Peyer's patch (tissue), 4 donors: ENCODE measurements at regions not wholly inside any gene's neighbourhood (a gene's known extent, or its start where the extent isn't known, plus 50 kb on each side); places are given as distances from the start of the nearest gene placed in this dataset.
A peak's percentile ranks its signal among the peaks of the same experiment; 100 is the strongest.
"Not testable (repeated sequence)": the region's sequence is repeated elsewhere in the genome, so short reads cannot be mapped to it uniquely, and the experiment has no call there.

Experiments
- DNase-seq, 3 donors: peaks; one replicate each; pipeline ENCODE4 v3.0.0-alpha.2; 2017 to 2019
- H3K27ac ChIP-seq, 4 donors: fragments of 200-600 bp; sonication (generic); one replicate each; pipeline ENCODE4 v1.5.1; 2016 to 2019
- H3K27me3 ChIP-seq, 2 donors: fragments of 200-600 bp; sonication (generic); one replicate each; pipeline ENCODE4 v1.5.1; 2019
- H3K36me3 ChIP-seq, 3 donors: fragments of 200-600 bp; sonication (generic); one replicate each; pipeline ENCODE4 v1.5.1; 2016 to 2019
- H3K4me1 ChIP-seq, 4 donors: fragments of 200-600 bp; sonication (generic); one replicate each; pipeline ENCODE4 v1.5.1; 2016 to 2019
- H3K4me3 ChIP-seq, 4 donors: fragments of 200-600 bp; sonication (generic); 1 replicate in 3 of 4; 2 replicates in 1 of 4; pipeline ENCODE4 v1.5.1; 2016 to 2019; ENCODE audit warnings: mild to moderate bottlenecking in 1 of 4
- H3K9me3 ChIP-seq, 4 donors: fragments of 200-600 bp; sonication (generic); one replicate each; pipeline ENCODE4 v1.5.1; 2016 to 2019; ENCODE audit warnings: mild to moderate bottlenecking in 1 of 4
- POLR2A ChIP-seq, 2 donors: fragments of 450-650 bp; IDR thresholded peaks; one replicate each; pipeline ENCODE4 v1.5.1; 2017; ENCODE audit warnings: antibody characterized with exemption in 2 of 2, mild to moderate bottlenecking in 2 of 2, moderate library complexity in 2 of 2
- small RNA-seq, 2 donors: library from RNA; depleted of rRNA; stranded (forward); fragments of <200 nt; gene quantifications; one replicate each; pipeline ENCODE3, GENCODE V24; 2016
- TF ChIP-seq, protein P1 (sequence below), 6 experiments: fragments of 450-650 bp in 4 of 6; fragments of 200-600 bp in 2 of 6; sonication (generic) in 1 of 6; IDR thresholded peaks; one replicate each; pipeline ENCODE4 v1.5.1; 2017 to 2019; ENCODE audit warnings: antibody characterized with exemption in 6 of 6, mild to moderate bottlenecking in 3 of 6, moderate library complexity in 1 of 6

DNA sequence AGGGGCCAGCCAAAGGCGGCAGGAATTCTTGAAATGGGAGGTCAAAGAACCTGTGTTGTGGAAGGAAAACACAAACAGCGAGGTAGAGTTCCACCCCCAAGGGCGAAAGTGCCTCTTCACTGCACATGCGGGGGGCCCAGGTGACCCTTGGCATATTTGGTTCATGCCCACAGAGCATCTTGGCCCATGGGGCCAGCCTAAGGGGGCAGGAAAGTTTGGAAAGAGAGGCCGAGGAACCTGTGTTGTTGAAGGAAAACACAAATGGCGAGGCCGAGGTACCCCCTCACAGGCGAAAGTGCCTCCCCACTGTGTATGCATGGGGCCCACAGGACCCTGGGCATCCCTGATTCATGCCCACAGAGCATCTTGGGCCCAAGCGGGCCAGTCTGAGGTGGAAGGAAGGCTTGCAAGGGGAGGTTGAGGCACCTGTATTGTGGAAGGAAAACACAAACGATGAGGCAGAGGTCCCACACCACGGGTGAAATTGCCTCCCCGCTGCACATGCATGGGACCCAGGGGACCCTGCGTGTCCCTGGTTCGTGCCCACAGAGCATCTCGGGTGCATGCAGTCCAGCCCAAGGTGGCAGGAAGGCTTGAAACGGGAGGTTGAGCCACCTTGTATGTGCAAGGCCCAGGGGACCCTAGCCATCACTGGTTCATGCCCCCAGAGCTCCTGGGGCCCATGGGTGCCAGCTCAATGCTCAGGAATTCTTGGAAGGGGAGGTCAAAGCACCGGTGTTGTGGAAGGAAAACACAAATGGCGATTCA, 384.1 kb downstream of the ALG10 start:
- Histone ChIP-seq H3K4me3 (no peak overlapping the region), H3K27ac (no peak overlapping the region), H3K27me3 (no peaks in the 10 kb centered on the region), H3K4me1 (no peaks in the 10 kb centered on the region), H3K9me3 (peaks cover 0 to 50% (median 15%) of the 10 kb centered on the region in 4 donors), H3K36me3 (no peaks in the 10 kb centered on the region)
- TF ChIP-seq, protein P1, sequence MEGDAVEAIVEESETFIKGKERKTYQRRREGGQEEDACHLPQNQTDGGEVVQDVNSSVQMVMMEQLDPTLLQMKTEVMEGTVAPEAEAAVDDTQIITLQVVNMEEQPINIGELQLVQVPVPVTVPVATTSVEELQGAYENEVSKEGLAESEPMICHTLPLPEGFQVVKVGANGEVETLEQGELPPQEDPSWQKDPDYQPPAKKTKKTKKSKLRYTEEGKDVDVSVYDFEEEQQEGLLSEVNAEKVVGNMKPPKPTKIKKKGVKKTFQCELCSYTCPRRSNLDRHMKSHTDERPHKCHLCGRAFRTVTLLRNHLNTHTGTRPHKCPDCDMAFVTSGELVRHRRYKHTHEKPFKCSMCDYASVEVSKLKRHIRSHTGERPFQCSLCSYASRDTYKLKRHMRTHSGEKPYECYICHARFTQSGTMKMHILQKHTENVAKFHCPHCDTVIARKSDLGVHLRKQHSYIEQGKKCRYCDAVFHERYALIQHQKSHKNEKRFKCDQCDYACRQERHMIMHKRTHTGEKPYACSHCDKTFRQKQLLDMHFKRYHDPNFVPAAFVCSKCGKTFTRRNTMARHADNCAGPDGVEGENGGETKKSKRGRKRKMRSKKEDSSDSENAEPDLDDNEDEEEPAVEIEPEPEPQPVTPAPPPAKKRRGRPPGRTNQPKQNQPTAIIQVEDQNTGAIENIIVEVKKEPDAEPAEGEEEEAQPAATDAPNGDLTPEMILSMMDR (IDR thresholded peaks at IDR 0.05), result no peak
- TF ChIP-seq POLR2A (IDR thresholded peaks at IDR 0.05), result no peak
- peak in 2 of 3 donors; percentile 20 to 33 for DNase-seq

GRCh38 chr12:34406996-34407300, 384.7 kb downstream of the ALG10 start:
- Histone ChIP-seq H3K27me3 (no peaks in the 10 kb centered on the region), H3K27ac (no peak overlapping the region), H3K4me1 (no peaks in the 10 kb centered on the region), H3K36me3 (no peaks in the 10 kb centered on the region), H3K9me3 (peaks cover 0 to 50% (median 15%) of the 10 kb centered on the region in 4 donors), H3K4me3 (no peak overlapping the region)
- TF ChIP-seq POLR2A (IDR thresholded peaks at IDR 0.05), result no peak
- TF ChIP-seq, protein P1 (IDR thresholded peaks at IDR 0.05), result no peak
- peak; percentile 3 to 31 (median 10) for DNase-seq

GRCh38 chr12:34407813-34408212, 385.5 kb downstream of the ALG10 start:
- Histone ChIP-seq H3K9me3 (peaks cover 0 to 50% (median 14%) of the 10 kb centered on the region in 4 donors), H3K27me3 (no peaks in the 10 kb centered on the region), H3K4me3 (no peak overlapping the region), H3K36me3 (no peaks in the 10 kb centered on the region), H3K4me1 (no peaks in the 10 kb centered on the region), H3K27ac (no peak overlapping the region)
- no peak for DNase-seq
- TF ChIP-seq, protein P1 (IDR thresholded peaks at IDR 0.05), result no peak
- no peak for TF ChIP-seq POLR2A (IDR thresholded peaks at IDR 0.05)

- peak in 1 of 3 donors; percentile 8 for DNase-seq
- H3K27me3 ChIP-seq, H3K9me3 ChIP-seq, H3K27ac ChIP-seq, H3K4me1 ChIP-seq, H3K36me3 ChIP-seq, H3K4me3 ChIP-seq: not testable (repeated sequence)
These were observed 409.2 kb downstream of the ALG10 start for GRCh38 chr12:34431509-34431908.

Small RNA genes in the stretch of these regions (small RNA-seq; reads per million reads assigned to genes)
- gene RNA5SP357, result 0.76 to 2.0 reads per million in 2 donors
